ENCODE measurements at regions not wholly inside any gene's neighbourhood (a gene's known extent, or its start where the extent isn't known, plus 50 kb on each side); places are given as distances from the start of the nearest gene placed in this dataset.
"Not testable (repeated sequence)": the region's sequence is repeated elsewhere in the genome, so short reads cannot be mapped to it uniquely, and the experiment has no call there.

- no peaks in the 10 kb centered on the region for H3K27me3 ChIP-seq (ENCODE audit: insufficient read depth, insufficient read length)
- TF ChIP-seq YY1 (IDR thresholded peaks at IDR 0.05; ENCODE audit: insufficient read depth, insufficient read length) (no peak), ZNF274 (IDR thresholded peaks at IDR 0.05; ENCODE audit: low read depth, low read length) (no peak), SUZ12 (IDR thresholded peaks at IDR 0.05; ENCODE audit: extremely low read depth, insufficient read depth, insufficient read length) (no peak)
- no peaks in the 10 kb centered on the region for H3K4me1 ChIP-seq (ENCODE audit: insufficient read depth, insufficient read length)
- DNase-seq (ENCODE audit: low read depth, low spot score) = no peak
- no peak overlapping the region for H3K9ac ChIP-seq (ENCODE audit: insufficient read length, low read depth)
- H3K9me3 ChIP-seq (ENCODE audit: insufficient read depth, low read length) = no peaks in the 10 kb centered on the region
- H3K4me3 ChIP-seq (ENCODE audit: insufficient read length, low read depth) = no peak overlapping the region
- no peaks in the 10 kb centered on the region for H3K36me3 ChIP-seq (ENCODE audit: insufficient read depth, insufficient read length, low read length)
Observed at GRCh38 chr5:116771466-116772151, 197.0 kb upstream of the SEMA6A start.

- not testable (repeated sequence) for H3K4me1 ChIP-seq (ENCODE audit: insufficient read depth, insufficient read length); H3K27me3 ChIP-seq (ENCODE audit: insufficient read depth, insufficient read length); DNase-seq (ENCODE audit: low read depth, low spot score); H3K9ac ChIP-seq (ENCODE audit: insufficient read length, low read depth); H3K4me3 ChIP-seq (ENCODE audit: insufficient read length, low read depth); H3K9me3 ChIP-seq (ENCODE audit: insufficient read depth, low read length); H3K36me3 ChIP-seq (ENCODE audit: insufficient read depth, insufficient read length, low read length)
Observed at GRCh38 chr5:116769953-116770352, 195.3 kb upstream of the SEMA6A start.

DNA sequence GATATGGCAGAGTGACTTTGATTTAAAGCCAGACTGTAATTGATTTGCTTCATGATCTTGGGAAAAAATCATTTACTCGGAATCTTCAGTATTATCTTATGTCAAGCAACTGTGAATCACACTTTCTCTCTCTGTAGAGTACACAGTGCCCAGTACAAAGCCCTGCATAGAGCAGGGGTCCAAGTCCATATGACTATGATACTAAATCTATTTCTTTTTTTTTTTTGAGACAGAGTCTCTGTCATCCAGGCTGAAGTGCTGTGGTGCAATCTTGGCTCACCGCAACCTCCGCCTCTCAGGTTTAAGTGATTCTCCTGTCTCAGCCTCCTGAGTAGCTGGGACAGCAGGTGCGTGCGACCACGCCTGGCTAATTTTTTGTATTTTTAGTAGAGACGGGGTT lies 194.8 kb upstream of the SEMA6A start:
- Histone ChIP-seq H3K27me3 (ENCODE audit: insufficient read depth, insufficient read length) (no peaks in the 10 kb centered on the region), H3K4me1 (ENCODE audit: insufficient read depth, insufficient read length) (no peaks in the 10 kb centered on the region), H3K9ac (ENCODE audit: insufficient read length, low read depth) (no peak overlapping the region), H3K36me3 (ENCODE audit: insufficient read depth, insufficient read length, low read length) (no peaks in the 10 kb centered on the region), H3K9me3 (ENCODE audit: insufficient read depth, low read length) (no peaks in the 10 kb centered on the region), H3K4me3 (ENCODE audit: insufficient read length, low read depth) (no peak overlapping the region)
- TF ChIP-seq YY1 (IDR thresholded peaks at IDR 0.05; ENCODE audit: insufficient read depth, insufficient read length) = no peak
- TF ChIP-seq ZNF274 (IDR thresholded peaks at IDR 0.05; ENCODE audit: low read depth, low read length) = no peak
- TF ChIP-seq SUZ12 (IDR thresholded peaks at IDR 0.05; ENCODE audit: extremely low read depth, insufficient read depth, insufficient read length) = no peak
- DNase-seq (ENCODE audit: low read depth, low spot score) = no peak

GRCh38 chr5:116766470-116766947 lies 191.9 kb upstream of the SEMA6A start:
- no peaks in the 10 kb centered on the region for H3K27me3 ChIP-seq (ENCODE audit: insufficient read depth, insufficient read length)
- no peak overlapping the region for H3K4me3 ChIP-seq (ENCODE audit: insufficient read length, low read depth)
- TF ChIP-seq ZNF274 (IDR thresholded peaks at IDR 0.05; ENCODE audit: low read depth, low read length) = no peak
- TF ChIP-seq SUZ12 (IDR thresholded peaks at IDR 0.05; ENCODE audit: extremely low read depth, insufficient read depth, insufficient read length) = no peak
- no peak for TF ChIP-seq YY1 (IDR thresholded peaks at IDR 0.05; ENCODE audit: insufficient read depth, insufficient read length)
- DNase-seq (ENCODE audit: low read depth, low spot score) = no peak
- no peaks in the 10 kb centered on the region for H3K9me3 ChIP-seq (ENCODE audit: insufficient read depth, low read length)
- H3K36me3 ChIP-seq (ENCODE audit: insufficient read depth, insufficient read length, low read length) = no peaks in the 10 kb centered on the region
- no peak overlapping the region for H3K9ac ChIP-seq (ENCODE audit: insufficient read length, low read depth)
- H3K4me1 ChIP-seq (ENCODE audit: insufficient read depth, insufficient read length) = no peaks in the 10 kb centered on the region

DNA sequence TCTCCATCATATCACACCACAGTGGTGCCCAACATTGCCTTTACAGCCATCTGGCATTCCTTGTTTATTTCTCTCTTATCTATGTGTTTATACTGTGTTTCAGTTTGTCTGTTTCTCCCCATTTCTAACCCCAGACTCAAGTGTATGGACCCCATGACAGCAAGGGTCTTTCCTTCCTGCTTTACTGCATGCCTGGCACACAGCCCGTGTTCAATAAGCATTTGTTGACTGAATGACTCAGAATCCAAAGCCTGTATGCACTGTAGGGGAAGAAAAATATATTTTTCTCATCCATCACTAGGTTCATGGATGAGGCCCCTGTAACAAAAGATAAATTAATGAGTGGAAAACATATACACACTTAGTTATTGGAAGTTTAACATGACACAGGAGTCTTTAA lies 190.8 kb upstream of the SEMA6A start:
- no peaks in the 10 kb centered on the region for H3K36me3 ChIP-seq (ENCODE audit: insufficient read depth, insufficient read length, low read length)
- DNase-seq (ENCODE audit: low read depth, low spot score) = no peak
- no peak overlapping the region for H3K9ac ChIP-seq (ENCODE audit: insufficient read length, low read depth)
- no peaks in the 10 kb centered on the region for H3K9me3 ChIP-seq (ENCODE audit: insufficient read depth, low read length)
- peaks cover 3% of the 10 kb centered on the region for H3K4me1 ChIP-seq (ENCODE audit: insufficient read depth, insufficient read length)
- TF ChIP-seq YY1 (IDR thresholded peaks at IDR 0.05; ENCODE audit: insufficient read depth, insufficient read length) = no peak
- TF ChIP-seq SUZ12 (IDR thresholded peaks at IDR 0.05; ENCODE audit: extremely low read depth, insufficient read depth, insufficient read length) = no peak
- no peak for TF ChIP-seq ZNF274 (IDR thresholded peaks at IDR 0.05; ENCODE audit: low read depth, low read length)
- no peak overlapping the region for H3K4me3 ChIP-seq (ENCODE audit: insufficient read length, low read depth)
- H3K27me3 ChIP-seq (ENCODE audit: insufficient read depth, insufficient read length) = no peaks in the 10 kb centered on the region

GRCh38 chr5:116764941-116765340 lies 190.3 kb upstream of the SEMA6A start:
- H3K36me3 ChIP-seq (ENCODE audit: insufficient read depth, insufficient read length, low read length) = no peaks in the 10 kb centered on the region
- H3K4me1 ChIP-seq (ENCODE audit: insufficient read depth, insufficient read length) = peaks cover 3% of the 10 kb centered on the region
- H3K9me3 ChIP-seq (ENCODE audit: insufficient read depth, low read length) = no peaks in the 10 kb centered on the region
- no peaks in the 10 kb centered on the region for H3K27me3 ChIP-seq (ENCODE audit: insufficient read depth, insufficient read length)
- DNase-seq (ENCODE audit: low read depth, low spot score) = no peak
- no peak for TF ChIP-seq SUZ12 (IDR thresholded peaks at IDR 0.05; ENCODE audit: extremely low read depth, insufficient read depth, insufficient read length)
- TF ChIP-seq ZNF274 (IDR thresholded peaks at IDR 0.05; ENCODE audit: low read depth, low read length) = no peak
- no peak for TF ChIP-seq YY1 (IDR thresholded peaks at IDR 0.05; ENCODE audit: insufficient read depth, insufficient read length)
- no peak overlapping the region for H3K4me3 ChIP-seq (ENCODE audit: insufficient read length, low read depth)
- no peak overlapping the region for H3K9ac ChIP-seq (ENCODE audit: insufficient read length, low read depth)

GRCh38 chr5:116763987-116764866 lies 189.6 kb upstream of the SEMA6A start:
- Histone ChIP-seq H3K9me3 (ENCODE audit: insufficient read depth, low read length) (0 out of 2 replicates have a peak, but pooled peaks cover under 1% of the 10 kb centered on the region), H3K4me3 (ENCODE audit: insufficient read length, low read depth) (no peak overlapping the region), H3K9ac (ENCODE audit: insufficient read length, low read depth) (no peak overlapping the region), H3K36me3 (ENCODE audit: insufficient read depth, insufficient read length, low read length) (no peaks in the 10 kb centered on the region), H3K4me1 (ENCODE audit: insufficient read depth, insufficient read length) (peaks cover 3% of the 10 kb centered on the region), H3K27me3 (ENCODE audit: insufficient read depth, insufficient read length) (no peaks in the 10 kb centered on the region)
- DNase-seq (ENCODE audit: low read depth, low spot score) = no peak
- TF ChIP-seq SUZ12 (IDR thresholded peaks at IDR 0.05; ENCODE audit: extremely low read depth, insufficient read depth, insufficient read length) = no peak
- TF ChIP-seq ZNF274 (IDR thresholded peaks at IDR 0.05; ENCODE audit: low read depth, low read length) = no peak
- TF ChIP-seq YY1 (IDR thresholded peaks at IDR 0.05; ENCODE audit: insufficient read depth, insufficient read length) = no peak

Measured in NT2/D1 (cell line).